ENCODE measurements at regions not wholly inside any gene's neighbourhood (a gene's known extent, or its start where the extent isn't known, plus 50 kb on each side); places are given as distances from the start of the nearest gene placed in this dataset.

DNA sequence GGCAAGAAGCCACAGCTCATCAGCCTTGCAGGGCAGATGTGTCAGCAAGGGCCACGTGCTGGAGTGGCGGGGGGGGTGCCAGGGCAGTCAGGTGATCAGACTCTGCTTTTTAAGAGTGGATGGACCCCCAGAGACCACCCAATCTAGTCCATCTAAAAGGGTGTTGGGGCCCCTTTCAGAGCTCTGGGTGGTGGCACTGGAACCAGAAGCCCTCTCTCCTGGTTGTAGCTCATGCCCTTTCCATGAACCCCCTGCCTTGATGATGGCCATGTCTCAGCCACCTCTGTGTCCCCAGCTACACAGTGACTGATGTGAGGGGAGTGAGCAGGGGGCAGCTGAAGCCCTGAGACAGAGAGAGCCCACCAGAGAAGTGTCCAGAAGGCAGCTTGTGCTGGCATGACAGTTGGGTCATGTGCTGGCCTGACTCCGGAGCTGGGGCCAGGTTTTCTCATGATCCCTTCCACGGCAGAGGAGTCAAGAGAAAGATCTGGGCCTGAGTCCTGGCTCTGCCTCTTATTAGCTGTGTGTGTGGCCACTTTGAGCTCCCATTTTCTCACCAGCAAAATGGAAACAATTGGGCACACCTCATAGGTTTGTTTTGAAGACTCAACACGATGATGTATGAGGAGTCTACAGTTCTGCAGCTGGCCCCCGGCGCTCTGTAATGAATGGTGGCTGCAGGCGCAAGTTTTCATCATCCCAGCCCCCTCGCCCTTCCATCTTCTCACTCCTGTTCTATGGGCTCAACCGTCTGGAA is 195.7 kb downstream of the ZFP36L2 start:
- no peak for DNase-seq

DNA sequence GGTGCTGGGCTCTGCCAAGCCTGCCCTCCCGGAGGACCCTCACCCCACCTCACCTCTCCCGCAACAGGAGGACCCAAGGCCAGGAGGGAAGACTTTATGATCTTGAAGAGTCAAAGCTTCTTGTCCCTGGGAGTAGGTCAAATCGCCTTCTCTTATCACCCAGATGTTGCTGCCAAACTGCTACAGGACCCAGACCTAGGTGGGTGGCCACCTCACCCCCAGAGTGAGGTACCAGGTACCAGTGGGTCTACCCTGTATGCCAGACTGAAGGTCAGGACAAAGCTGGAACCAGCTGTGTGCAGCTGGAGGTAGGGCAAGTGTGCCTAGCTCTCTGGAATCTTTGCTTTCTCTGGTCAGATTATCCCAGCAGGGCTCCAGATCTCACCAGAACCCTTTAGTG is 197.2 kb downstream of the ZFP36L2 start:
- DNase-seq: no peak

DNA sequence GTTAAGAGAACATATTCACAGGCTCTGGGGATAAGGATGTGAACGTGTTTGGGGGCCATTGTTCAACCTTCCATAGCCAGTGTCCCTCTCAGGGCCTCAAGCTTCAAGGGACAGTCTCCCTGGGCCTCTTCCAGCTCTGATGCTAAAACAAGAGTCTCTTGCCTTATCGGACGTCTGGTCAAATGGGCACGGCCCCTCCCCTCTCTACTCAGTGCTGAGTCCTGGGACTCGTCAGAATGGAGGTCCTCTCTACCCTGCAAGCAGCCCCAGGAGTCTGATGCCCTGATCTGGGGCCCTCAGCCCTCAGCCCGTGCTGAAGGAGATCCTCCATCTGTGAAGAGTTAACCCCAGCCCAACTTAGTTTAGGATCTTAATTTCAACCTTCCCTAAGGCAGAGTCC is 198.2 kb downstream of the ZFP36L2 start:
- no peak for DNase-seq

GRCh38 chr2:43027097-43027873 is 199.1 kb downstream of the ZFP36L2 start:
- no peak for DNase-seq

GRCh38 chr2:43026426-43027096 is 199.8 kb downstream of the ZFP36L2 start:
- DNase-seq: no peak

DNA sequence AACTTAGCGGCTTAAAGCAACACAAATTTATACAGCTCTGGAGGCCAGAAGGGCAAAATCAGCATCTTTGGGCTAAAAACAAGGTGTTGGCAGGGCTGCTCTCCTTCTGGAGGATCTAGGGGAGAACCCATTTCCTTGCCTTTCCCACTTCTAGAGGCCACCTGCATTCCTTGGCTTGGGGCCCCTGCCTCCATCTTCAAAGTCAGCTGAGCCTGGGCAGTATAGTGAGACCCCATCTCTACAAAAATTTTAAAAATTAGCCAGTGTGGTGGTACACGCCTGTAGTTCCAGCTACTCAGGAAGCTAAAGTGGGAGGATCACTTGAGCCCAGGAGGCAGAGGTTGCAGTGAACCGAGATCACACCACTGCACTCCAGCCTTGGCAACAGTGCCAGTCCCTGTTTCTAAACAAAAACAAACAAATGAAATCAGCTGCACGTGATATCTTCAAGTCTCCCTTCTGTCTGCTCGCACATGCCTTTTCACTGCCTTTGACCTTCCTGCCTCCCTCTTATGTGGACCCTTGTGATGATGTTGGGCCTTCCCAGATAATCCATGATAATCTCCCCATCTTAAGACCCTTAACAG is 200.6 kb downstream of the ZFP36L2 start:
- DNase-seq: no peak

DNA sequence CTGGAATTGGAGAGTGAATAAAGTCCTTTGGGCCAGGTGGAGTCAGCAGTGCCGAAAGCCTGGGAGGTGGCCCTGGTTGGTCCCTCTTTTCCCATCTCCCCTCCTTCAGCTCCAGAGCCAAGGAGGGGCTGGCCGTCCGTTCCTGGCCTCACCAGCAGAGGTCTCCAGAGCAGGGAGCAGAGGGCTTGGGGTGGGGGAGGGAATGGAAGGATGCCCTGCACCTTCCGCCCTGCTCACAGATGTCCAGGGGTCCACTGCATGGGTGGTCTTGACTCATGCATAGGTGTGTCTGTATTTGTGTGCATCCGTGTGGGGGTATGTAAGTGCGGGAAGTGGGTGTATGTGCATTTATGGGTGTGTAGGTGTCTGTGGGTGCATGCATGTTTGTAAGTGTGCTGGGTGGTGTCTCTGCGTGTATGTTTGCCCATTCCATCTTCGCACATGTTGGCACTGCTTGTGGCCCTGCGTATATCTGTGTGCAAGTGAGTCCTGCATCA is 201.8 kb downstream of the ZFP36L2 start:
- peak; percentile 3 for DNase-seq

GRCh38 chr2:43023791-43024514 is 202.5 kb downstream of the ZFP36L2 start:
- no peak for DNase-seq

GRCh38 chr2:43022896-43023295 is 203.5 kb downstream of the ZFP36L2 start:
- no peak for DNase-seq

DNA sequence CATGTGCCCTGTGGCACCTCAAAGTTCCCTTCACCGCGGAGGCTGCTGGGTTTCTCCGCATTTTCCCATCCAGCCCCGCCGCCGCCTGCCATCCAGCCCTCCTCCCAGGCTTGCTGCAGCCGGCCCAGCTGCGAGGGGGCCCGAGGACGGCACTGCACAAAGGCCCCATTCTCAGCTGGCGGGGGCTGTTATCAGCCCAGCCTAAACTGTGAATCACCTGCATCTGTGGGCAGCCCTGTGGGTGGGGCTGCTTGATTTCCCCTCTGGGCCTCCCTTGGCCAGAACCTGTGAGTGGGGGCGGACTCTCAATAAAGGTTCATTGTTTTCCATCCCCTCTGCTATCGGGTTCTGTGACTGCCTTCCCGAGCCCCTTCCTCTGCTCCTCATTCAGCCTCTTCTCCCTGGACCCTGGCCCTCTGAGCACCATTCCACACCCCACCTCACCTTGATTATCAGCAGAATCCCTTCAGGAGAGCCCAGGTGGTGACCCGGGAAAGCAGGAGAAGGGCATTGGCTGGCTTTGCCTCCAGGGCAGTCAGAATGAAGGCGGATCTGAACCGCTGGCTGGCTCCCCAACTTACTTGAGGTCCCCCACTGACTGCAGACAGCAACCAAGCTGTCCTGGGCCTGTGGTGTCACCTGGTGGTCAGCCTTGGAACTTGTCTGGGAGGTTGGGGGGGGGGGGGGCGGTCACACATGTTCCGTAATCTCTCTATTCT is 204.5 kb downstream of the ZFP36L2 start:
- no peak for DNase-seq

DNA sequence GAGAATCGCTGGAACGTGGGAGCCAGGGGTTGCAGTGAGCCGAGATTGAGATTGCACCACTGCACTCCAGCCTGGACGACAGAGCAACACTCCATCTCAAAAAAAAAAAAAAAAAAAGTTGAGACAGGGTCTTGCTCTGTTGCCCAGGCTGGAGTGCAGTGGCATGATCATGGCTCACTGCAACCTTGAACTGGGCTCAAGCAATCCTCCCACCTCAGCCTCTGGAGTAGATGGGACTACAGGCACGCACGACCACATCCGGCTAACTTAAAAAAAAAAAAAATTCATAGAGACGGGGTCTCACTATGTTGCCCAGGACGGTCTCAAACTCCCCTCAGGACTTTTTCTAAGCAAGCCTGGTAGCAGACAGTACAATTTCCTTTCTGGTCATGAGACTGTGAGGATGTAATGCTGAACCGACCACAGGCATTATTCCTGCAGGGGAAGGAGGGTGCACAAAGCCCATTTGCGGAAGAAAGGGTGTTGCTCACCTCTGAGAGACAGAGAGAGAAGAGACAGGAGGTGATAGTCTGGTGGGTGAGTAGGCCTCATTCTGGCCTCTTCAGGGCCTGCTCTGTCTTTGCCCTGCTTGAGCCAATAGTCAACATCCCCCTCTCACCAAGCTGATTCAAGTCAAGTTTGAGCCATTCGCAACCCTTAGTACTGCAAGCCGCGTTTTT is 205.3 kb downstream of the ZFP36L2 start:
- no peak for DNase-seq

DNA sequence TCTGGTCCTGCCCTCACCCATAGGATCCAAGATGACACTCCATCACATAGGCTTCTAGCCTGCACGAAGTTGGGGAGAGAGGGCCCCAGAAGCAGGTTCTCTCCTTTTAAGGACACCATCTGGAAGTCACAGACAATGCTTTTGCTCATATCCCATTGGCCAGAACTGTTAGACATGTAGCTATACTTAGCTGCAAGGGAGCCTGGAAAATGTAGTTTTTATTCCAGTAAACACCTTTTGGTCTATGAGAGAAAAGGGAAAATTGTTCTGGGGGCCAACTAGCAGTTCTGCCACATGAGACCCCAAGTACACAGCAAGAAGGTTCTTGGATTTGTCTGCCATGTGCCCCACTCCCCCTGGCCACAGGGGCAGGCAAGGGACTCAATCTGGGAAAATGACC is 206.1 kb downstream of the ZFP36L2 start:
- no peak for DNase-seq

GRCh38 chr2:43019536-43020183 is 206.7 kb downstream of the ZFP36L2 start:
- no peak for DNase-seq

DNA sequence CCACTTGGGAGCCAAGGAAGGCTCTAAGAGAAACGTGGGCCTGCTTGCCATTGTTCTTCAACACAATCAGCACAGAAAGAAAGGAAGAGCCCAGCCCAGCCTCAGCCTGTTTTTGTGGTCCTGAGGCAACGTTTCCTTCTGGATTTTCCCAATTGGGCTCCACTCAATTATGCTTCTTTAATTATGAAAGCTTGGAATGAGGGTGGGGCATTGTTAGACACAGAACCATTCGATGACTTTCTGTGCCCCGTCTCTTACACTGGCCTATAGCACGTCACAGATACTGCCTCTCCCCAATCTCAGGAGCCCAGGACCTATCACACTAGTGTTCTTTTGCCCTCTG is 207.4 kb downstream of the ZFP36L2 start:
- no peak for DNase-seq

GRCh38 chr2:43018179-43019024 is 208.0 kb downstream of the ZFP36L2 start:
- no peak for DNase-seq

GRCh38 chr2:43013821-43014345 is 212.5 kb downstream of the ZFP36L2 start:
- no peak for DNase-seq

DNA sequence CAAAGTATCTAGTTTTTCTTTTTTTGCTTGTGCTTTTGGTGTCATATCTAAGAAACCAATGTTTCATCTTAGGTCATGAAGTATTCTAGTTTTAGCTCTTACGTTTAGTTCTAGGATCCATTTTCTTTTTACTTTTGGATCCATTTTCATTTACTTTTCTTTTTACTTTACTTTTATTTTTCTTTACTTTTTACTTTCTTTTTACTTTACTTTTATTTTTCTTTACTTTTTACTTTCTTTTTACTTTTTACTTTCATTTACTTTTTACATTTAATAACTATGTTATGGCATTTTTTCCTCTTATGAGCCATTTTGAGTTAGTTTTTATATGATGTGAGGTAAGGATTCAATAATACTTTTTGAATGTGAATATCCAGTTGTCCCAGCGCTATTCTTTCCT is 213.4 kb downstream of the ZFP36L2 start:
- no peak for DNase-seq

GRCh38 chr2:43011158-43011491 is 215.3 kb downstream of the ZFP36L2 start:
- no peak for DNase-seq

DNA sequence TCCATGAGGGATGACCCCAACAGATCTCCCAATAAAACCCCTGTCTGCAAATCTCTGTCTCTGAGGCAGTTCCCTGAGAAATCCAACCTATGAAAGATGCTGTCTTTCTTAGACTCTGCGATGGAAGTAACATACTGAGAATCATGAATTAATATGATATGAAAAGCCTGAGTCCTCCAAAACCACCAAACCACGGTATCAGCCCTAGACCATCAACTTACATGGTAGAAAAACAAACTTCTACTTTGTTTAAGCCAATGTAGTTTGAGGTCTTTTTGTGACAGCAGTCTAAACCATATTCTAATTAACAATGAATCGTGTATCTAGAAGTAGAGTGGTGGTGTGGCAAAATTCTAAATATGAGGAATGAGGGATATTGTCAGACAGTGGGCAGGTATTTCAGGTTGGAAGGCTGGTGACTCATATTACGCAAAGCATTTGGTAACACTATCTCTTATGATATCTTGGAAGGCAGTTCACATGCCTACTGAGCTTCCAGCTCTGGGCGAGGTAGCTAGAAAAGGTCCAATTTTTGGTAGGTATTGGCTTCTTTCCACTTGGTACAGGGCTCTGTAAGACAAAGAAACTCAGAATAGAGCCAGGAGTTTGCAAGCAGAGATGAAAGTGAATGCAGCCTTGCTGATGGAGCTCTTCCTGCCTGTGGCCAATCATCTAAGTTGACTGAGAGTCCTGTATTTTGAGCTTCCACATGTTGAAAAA is 215.8 kb downstream of the ZFP36L2 start:
- no peak for DNase-seq
